Chondrocyte (in vitro differentiated cells): ENCODE measurements at regions not wholly inside any gene's neighbourhood (a gene's known extent, or its start where the extent isn't known, plus 50 kb on each side); places are given as distances from the start of the nearest gene placed in this dataset.

Experiments
- DNase-seq: peaks from one replicate; pipeline ENCODE4 v3.0.0; 2021; ENCODE audit warnings: mixed read lengths, low spot score
- H3K27ac Mint-ChIP-seq: one replicate; pipeline ENCODE4 v1.8.0; 2021; ENCODE audit warnings: mild to moderate bottlenecking, moderate library complexity, mixed read lengths; ENCODE audit not compliant: unreplicated experiment
- H3K27me3 Mint-ChIP-seq: 2 replicates; pipeline ENCODE4 v1.8.0; 2021; ENCODE audit warnings: low read depth, mixed read lengths
- H3K36me3 Mint-ChIP-seq: 2 replicates; pipeline ENCODE4 v1.8.0; 2021; ENCODE audit warnings: low read depth, mixed read lengths
- H3K4me1 Mint-ChIP-seq: 2 replicates; pipeline ENCODE4 v1.8.0; 2021; ENCODE audit warnings: low read depth, mild to moderate bottlenecking, mixed read lengths
- H3K4me3 Mint-ChIP-seq: one replicate; pipeline ENCODE4 v1.8.0; 2021; ENCODE audit warnings: mild to moderate bottlenecking, moderate library complexity, mixed read lengths; ENCODE audit not compliant: unreplicated experiment
- H3K9me3 Mint-ChIP-seq: 2 replicates; pipeline ENCODE4 v1.8.0; 2021; ENCODE audit warnings: low read depth, mixed read lengths
- TF ChIP-seq, protein P1 (sequence below): fragments of 200-600 bp; sonication (generic); IDR thresholded peaks from 2 replicates; pipeline ENCODE4 v1.5.0; 2021; ENCODE audit warnings: antibody characterized with exemption, mild to moderate bottlenecking, moderate library complexity

DNA sequence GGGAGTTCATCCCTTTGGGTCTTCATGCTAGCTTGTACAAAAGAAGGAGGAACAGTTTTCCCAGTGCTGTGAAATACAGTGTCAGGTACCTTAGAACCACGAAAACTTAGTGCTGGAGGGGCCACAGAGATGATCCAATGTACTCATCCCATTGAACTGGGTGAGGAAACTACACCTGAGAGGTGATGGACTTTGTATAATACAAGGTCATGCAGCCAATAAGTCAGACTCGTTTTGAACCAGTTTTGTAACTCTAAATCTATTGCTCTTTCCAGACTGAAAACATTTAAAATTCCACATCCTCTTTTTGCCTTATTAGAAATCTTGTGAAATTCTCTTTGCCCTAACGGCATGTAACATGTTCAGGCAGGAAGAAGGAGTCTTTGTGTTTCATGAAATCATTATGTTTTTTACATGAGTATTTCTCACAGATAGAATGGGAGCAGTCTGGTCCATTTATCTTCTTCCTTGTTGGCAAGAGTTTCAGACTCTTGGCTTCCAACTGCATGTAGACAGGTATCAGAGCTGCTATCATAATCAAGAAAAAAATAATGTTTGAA is 146.8 kb upstream of the FBXL7 start:
- peaks cover 10% of the 10 kb centered on the region for H3K4me1 Mint-ChIP-seq
- peaks cover 9% of the 10 kb centered on the region for H3K27me3 Mint-ChIP-seq
- H3K27ac Mint-ChIP-seq = no peak overlapping the region

DNA sequence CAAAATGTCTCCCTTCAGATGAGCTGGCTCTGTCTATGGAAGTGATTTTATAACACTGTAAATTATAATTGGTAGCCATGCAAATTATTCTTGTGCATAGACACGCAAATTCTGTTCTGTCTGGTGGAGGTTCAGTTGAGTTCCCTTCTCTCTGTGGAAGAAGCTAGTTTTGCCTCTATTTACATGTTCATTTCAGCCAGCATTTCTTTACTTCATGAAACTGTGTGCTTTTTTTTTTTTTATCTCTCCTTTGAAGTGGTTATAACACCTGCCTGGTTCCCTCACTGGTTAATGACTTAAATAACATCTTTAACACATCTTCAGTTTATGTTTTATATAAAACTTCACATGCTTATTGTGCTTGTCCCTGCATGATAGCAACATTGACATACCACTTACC is 149.4 kb upstream of the FBXL7 start:
- Mint-ChIP-seq H3K4me3 (no peak overlapping the region), H3K4me1 (peaks cover 10% of the 10 kb centered on the region), H3K27ac (no peak overlapping the region), H3K27me3 (no peaks in the 10 kb centered on the region), H3K9me3 (no peaks in the 10 kb centered on the region), H3K36me3 (no peaks in the 10 kb centered on the region)
- DNase-seq = no peak
- TF ChIP-seq, protein P1, sequence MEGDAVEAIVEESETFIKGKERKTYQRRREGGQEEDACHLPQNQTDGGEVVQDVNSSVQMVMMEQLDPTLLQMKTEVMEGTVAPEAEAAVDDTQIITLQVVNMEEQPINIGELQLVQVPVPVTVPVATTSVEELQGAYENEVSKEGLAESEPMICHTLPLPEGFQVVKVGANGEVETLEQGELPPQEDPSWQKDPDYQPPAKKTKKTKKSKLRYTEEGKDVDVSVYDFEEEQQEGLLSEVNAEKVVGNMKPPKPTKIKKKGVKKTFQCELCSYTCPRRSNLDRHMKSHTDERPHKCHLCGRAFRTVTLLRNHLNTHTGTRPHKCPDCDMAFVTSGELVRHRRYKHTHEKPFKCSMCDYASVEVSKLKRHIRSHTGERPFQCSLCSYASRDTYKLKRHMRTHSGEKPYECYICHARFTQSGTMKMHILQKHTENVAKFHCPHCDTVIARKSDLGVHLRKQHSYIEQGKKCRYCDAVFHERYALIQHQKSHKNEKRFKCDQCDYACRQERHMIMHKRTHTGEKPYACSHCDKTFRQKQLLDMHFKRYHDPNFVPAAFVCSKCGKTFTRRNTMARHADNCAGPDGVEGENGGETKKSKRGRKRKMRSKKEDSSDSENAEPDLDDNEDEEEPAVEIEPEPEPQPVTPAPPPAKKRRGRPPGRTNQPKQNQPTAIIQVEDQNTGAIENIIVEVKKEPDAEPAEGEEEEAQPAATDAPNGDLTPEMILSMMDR = no peak

More for the DNA sequence above, 146.8 kb upstream of the FBXL7 start:
- Mint-ChIP-seq H3K4me3 (no peak overlapping the region), H3K36me3 (no peaks in the 10 kb centered on the region), H3K9me3 (peaks cover 3% of the 10 kb centered on the region)
- TF ChIP-seq, protein P1 = no peak
- no peak for DNase-seq

DNA sequence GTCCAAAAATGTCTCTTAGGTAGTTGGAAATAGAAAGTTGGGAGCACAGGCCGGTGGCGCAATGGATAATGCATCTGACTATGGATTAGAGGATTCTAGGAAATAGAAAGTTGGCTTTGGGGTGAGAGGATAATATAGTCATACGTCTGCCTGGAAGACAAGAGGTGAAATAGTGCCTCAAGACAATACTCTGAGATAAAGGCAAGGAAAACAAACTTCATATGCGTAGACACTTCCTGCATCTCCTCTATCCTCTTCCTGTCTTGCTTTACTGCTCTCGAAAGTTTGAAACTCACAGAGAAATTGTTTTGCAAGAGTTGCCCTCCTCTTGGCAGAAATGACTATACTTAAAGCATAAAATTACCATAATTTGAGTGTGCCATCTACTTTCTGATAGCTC is 153.2 kb upstream of the FBXL7 start:
- H3K4me3 Mint-ChIP-seq = no peak overlapping the region
- DNase-seq = no peak

DNA sequence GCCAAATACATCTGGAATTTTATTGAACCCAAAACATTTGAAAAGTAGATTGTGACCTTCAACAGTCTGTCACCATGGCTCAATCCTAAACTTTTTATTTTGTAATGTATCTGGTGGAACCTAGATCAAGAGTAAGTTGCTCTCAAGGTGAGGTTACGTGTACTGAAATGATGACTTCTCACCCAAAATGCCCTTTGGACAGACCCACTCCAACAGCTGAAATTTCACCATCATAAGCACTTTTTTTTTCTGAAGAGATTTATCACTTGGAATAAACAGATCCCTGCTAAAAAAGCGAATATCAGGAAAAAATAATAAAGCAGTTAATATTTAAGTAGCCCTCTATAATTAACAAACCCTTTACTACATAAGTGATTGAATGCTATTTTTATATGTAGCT is 155.0 kb upstream of the FBXL7 start:
- DNase-seq = no peak
- Mint-ChIP-seq H3K36me3 (peaks cover 2% of the 10 kb centered on the region), H3K27me3 (no peaks in the 10 kb centered on the region), H3K9me3 (peaks cover 2% of the 10 kb centered on the region), H3K4me3 (no peak overlapping the region), H3K27ac (no peak overlapping the region), H3K4me1 (no peaks in the 10 kb centered on the region)
- TF ChIP-seq, protein P1 = no peak

More for the DNA sequence above, 153.2 kb upstream of the FBXL7 start:
- Mint-ChIP-seq H3K27ac (no peak overlapping the region), H3K27me3 (no peaks in the 10 kb centered on the region), H3K36me3 (peaks cover 2% of the 10 kb centered on the region), H3K4me1 (no peaks in the 10 kb centered on the region), H3K9me3 (no peaks in the 10 kb centered on the region)
- TF ChIP-seq, protein P1 = no peak

DNA sequence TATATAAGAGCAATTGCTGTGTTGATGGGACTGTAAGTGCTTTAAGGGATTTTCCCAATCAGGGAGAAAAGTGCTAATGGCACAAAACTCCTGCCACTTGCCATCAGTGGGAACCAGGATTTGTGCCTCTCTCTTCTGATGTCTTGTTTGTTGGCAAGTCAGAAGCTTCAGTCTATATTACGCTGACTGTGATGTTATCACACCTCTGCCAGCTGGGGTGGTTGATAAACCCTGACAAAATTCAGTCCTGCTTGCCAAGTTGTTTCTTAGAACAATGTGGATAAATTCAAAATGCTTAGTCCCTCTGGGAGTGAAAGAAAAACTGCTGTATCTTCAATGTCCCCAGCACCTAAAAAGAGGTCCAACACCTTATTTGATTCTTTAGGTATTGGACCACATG is 161.4 kb upstream of the FBXL7 start:
- DNase-seq = no peak
- Mint-ChIP-seq H3K27ac (no peak overlapping the region), H3K9me3 (peaks cover 6% of the 10 kb centered on the region), H3K4me1 (no peaks in the 10 kb centered on the region), H3K36me3 (peaks cover 2% of the 10 kb centered on the region), H3K27me3 (no peaks in the 10 kb centered on the region), H3K4me3 (no peak overlapping the region)
- TF ChIP-seq, protein P1 = no peak
